SK-N-MC (cell line): ENCODE measurements at regions not wholly inside any gene's neighbourhood (a gene's known extent, or its start where the extent isn't known, plus 50 kb on each side); places are given as distances from the start of the nearest gene placed in this dataset.

Source experiments
- EZH2 ChIP-seq: fragments of 200-600 bp; sonication (generic); IDR thresholded peaks from one replicate; pipeline ENCODE4 v1.6.1; 2017; ENCODE audit warnings: antibody characterized with exemption
- POLR2AphosphoS5 ChIP-seq: IDR thresholded peaks from 2 replicates; pipeline ENCODE4 v1.6.1; 2012; ENCODE audit warnings: mild to moderate bottlenecking, low read depth, low read length, borderline replicate concordance

DNA sequence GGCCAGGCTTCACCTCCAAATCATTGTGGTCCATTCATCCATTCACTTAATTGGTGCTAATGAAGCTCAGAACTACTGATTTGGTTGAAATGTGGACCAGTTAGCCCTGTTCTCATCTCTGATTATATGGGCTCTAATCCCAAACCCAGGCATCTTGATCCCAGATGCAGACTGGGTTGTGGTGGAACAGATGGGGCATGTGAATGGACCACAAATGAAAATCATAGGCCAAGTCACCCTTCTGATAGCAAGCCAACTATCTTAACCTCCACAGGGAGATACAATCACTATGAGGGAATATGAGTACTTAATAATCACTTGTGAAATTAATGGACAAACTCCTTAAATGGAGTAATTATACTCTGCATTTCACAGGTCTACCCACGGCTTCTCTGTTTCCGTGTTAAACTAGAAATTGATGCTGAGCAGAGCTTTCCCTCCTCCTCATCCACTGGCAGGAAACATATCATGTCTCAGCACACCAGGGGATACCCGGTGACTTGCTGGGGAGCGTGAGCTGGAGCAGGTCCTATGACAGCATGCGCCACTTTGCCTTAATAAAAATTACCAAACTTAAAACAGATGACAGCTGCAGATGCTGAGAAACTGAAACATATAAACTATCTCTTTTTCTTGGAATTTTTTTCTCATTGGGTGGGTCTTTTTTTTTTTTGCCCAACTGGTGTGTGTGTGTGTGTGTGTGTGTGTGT, 108.8 kb upstream of the HEY2 start:
- TF ChIP-seq POLR2AphosphoS5 (no peak), EZH2 (no peak)
